GM18508 (cell line): ENCODE measurements at regions not wholly inside any gene's neighbourhood (a gene's known extent, or its start where the extent isn't known, plus 50 kb on each side); places are given as distances from the start of the nearest gene placed in this dataset.
"Not testable (repeated sequence)": the region's sequence is repeated elsewhere in the genome, so short reads cannot be mapped to it uniquely, and the experiment has no call there.

ENCODE experiments used
- ATAC-seq: cut with Tn5 transposase; IDR thresholded peaks from one replicate; pipeline ENCODE4 v1.9.1; 2021; ENCODE audit warnings: moderate number of reproducible peaks; ENCODE audit not compliant: insufficient read depth, unreplicated experiment

GRCh38 chr9:99647604-99648003, 174.1 kb upstream of the NR4A3 start:
- ATAC-seq, result no peak

- no peak for ATAC-seq
Measured at GRCh38 chr9:99650187-99650874, 171.4 kb upstream of the NR4A3 start.

- peak; percentile 88 for ATAC-seq
Measured at GRCh38 chr9:99660191-99660636, 161.5 kb upstream of the NR4A3 start.

GRCh38 chr9:99663297-99663696, 158.4 kb upstream of the NR4A3 start:
- ATAC-seq, result no peak

GRCh38 chr9:99663856-99664255, 157.8 kb upstream of the NR4A3 start:
- no peak for ATAC-seq

GRCh38 chr9:99666571-99666970, 155.1 kb upstream of the NR4A3 start:
- ATAC-seq, result no peak

- not testable (repeated sequence) for ATAC-seq
Measured at GRCh38 chr9:99670886-99671285, 150.8 kb upstream of the NR4A3 start.

GRCh38 chr9:99677281-99677680, 144.4 kb upstream of the NR4A3 start:
- ATAC-seq, result no peak

- ATAC-seq, result no peak
Measured at GRCh38 chr9:99678566-99678965, 143.1 kb upstream of the NR4A3 start.

GRCh38 chr9:99680191-99680590, 141.5 kb upstream of the NR4A3 start:
- no peak for ATAC-seq

- no peak for ATAC-seq
Measured at GRCh38 chr9:99681113-99681512, 140.6 kb upstream of the NR4A3 start.

GRCh38 chr9:99682378-99682777, 139.3 kb upstream of the NR4A3 start:
- ATAC-seq, result no peak

- ATAC-seq, result no peak
Measured at GRCh38 chr9:99682870-99683269, 138.8 kb upstream of the NR4A3 start.

GRCh38 chr9:99690573-99690972, 131.1 kb upstream of the NR4A3 start:
- ATAC-seq, result no peak

GRCh38 chr9:99693888-99694287, 127.8 kb upstream of the NR4A3 start:
- no peak for ATAC-seq

- no peak for ATAC-seq
Measured at GRCh38 chr9:99694393-99694792, 127.3 kb upstream of the NR4A3 start.

GRCh38 chr9:99699396-99699795, 122.3 kb upstream of the NR4A3 start:
- no peak for ATAC-seq

- ATAC-seq, result no peak
Measured at GRCh38 chr9:99712214-99712613, 109.5 kb upstream of the NR4A3 start.

- no peak for ATAC-seq
Measured at GRCh38 chr9:99713838-99714306, 107.8 kb upstream of the NR4A3 start.

- ATAC-seq, result no peak
Measured at GRCh38 chr9:99718631-99719030, 103.1 kb upstream of the NR4A3 start.

- ATAC-seq, result peak; percentile 51
Measured at GRCh38 chr9:99720455-99721050, 101.1 kb upstream of the NR4A3 start.

- ATAC-seq, result no peak
Measured at GRCh38 chr9:99721898-99722297, 99.8 kb upstream of the NR4A3 start.
